Colonic mucosa (tissue), 4 donors: ENCODE measurements at regions not wholly inside any gene's neighbourhood (a gene's known extent, or its start where the extent isn't known, plus 50 kb on each side); places are given as distances from the start of the nearest gene placed in this dataset.

Experiments
- DNase-seq: peaks from one replicate; pipeline ENCODE4 v3.0.0-alpha.2; 2020
- H3K27ac ChIP-seq: fragments of 200-600 bp; one replicate; pipeline ENCODE4 v1.8.0; 2021
- H3K27me3 ChIP-seq: fragments of 200-600 bp; one replicate; pipeline ENCODE4 v1.8.0; 2021
- H3K36me3 ChIP-seq: fragments of 200-600 bp; one replicate; pipeline ENCODE4 v1.8.0; 2021
- H3K4me1 ChIP-seq: fragments of 200-600 bp; one replicate; pipeline ENCODE4 v1.8.0; 2021; ENCODE audit warnings: mild to moderate bottlenecking
- H3K4me3 ChIP-seq: fragments of 200-600 bp; one replicate; pipeline ENCODE4 v1.8.0; 2021
- H3K9ac ChIP-seq, 2 donors: one replicate each; pipeline ENCODE4 v1.7.0; 2013; ENCODE audit warnings: control low read depth in 2 of 2, low read depth in 2 of 2, low read length in 2 of 2
- H3K9me3 ChIP-seq: fragments of 200-600 bp; one replicate; pipeline ENCODE4 v1.8.0; 2021
- CTCF ChIP-seq: fragments of 200-600 bp; IDR thresholded peaks from one replicate; pipeline ENCODE4 v1.8.0; 2022; ENCODE audit warnings: antibody characterized with exemption, mild to moderate bottlenecking
- intact Hi-C: fragments of 100-400 bp; cut with DNase I; formaldehyde crosslinking; loops from one replicate; pipeline ENCODE4 v1.14.1; 2022
- donor health status: healthy.
- donor health status: DM: no; HTN: no; CAD: no.
- donor health status: DM: no; HTN: no; CAD: no.

GRCh38 chr22:47334601-47335000 lies 572.2 kb downstream of the TBC1D22A start:
- no peaks in the 10 kb centered on the region for H3K27me3 ChIP-seq
- no peaks in the 10 kb centered on the region for H3K9me3 ChIP-seq
- H3K4me1 ChIP-seq, result no peaks in the 10 kb centered on the region
- no peak for DNase-seq
- intact Hi-C loops, result no loop called here
- no peak for TF ChIP-seq CTCF
- no peak overlapping the region for H3K27ac ChIP-seq
- no peaks in the 10 kb centered on the region for H3K36me3 ChIP-seq
- H3K4me3 ChIP-seq, result no peak overlapping the region
- H3K9ac ChIP-seq, result no peak overlapping the region

- intact Hi-C loops, result no loop called here
- Histone ChIP-seq H3K36me3 (no peaks in the 10 kb centered on the region), H3K9me3 (no peaks in the 10 kb centered on the region), H3K4me1 (no peaks in the 10 kb centered on the region), H3K9ac (no peak overlapping the region), H3K4me3 (no peak overlapping the region), H3K27me3 (no peaks in the 10 kb centered on the region), H3K27ac (no peak overlapping the region)
- no peak for TF ChIP-seq CTCF
- no peak for DNase-seq
These were observed 571.2 kb downstream of the TBC1D22A start for GRCh38 chr22:47333625-47334024.

- no peak overlapping the region for H3K27ac ChIP-seq
- TF ChIP-seq CTCF, result no peak
- no peak overlapping the region for H3K4me3 ChIP-seq
- no peaks in the 10 kb centered on the region for H3K9me3 ChIP-seq
- intact Hi-C loops, result no loop called here
- H3K36me3 ChIP-seq, result no peaks in the 10 kb centered on the region
- DNase-seq, result no peak
- H3K9ac ChIP-seq, result no peak overlapping the region
- no peaks in the 10 kb centered on the region for H3K4me1 ChIP-seq
- no peaks in the 10 kb centered on the region for H3K27me3 ChIP-seq
These were observed 570.0 kb downstream of the TBC1D22A start for GRCh38 chr22:47332246-47332980.

- Histone ChIP-seq H3K9me3 (no peaks in the 10 kb centered on the region), H3K4me1 (no peaks in the 10 kb centered on the region), H3K36me3 (no peaks in the 10 kb centered on the region), H3K4me3 (no peak overlapping the region), H3K9ac (no peak overlapping the region), H3K27me3 (no peaks in the 10 kb centered on the region), H3K27ac (no peak overlapping the region)
- no peak for DNase-seq
- intact Hi-C loops, result no loop called here
- no peak for TF ChIP-seq CTCF
These were observed 569.3 kb downstream of the TBC1D22A start for GRCh38 chr22:47331750-47332149.

GRCh38 chr22:47329727-47330650 lies 567.5 kb downstream of the TBC1D22A start:
- Histone ChIP-seq H3K9me3 (no peaks in the 10 kb centered on the region), H3K4me1 (no peaks in the 10 kb centered on the region), H3K4me3 (no peak overlapping the region), H3K9ac (no peak overlapping the region), H3K27me3 (no peaks in the 10 kb centered on the region), H3K36me3 (no peaks in the 10 kb centered on the region), H3K27ac (no peak overlapping the region)
- DNase-seq, result no peak
- TF ChIP-seq CTCF, result no peak
- intact Hi-C loops, result no loop called here
